Gastrocnemius medialis (tissue), 4 donors: ENCODE measurements at regions not wholly inside any gene's neighbourhood (a gene's known extent, or its start where the extent isn't known, plus 50 kb on each side); places are given as distances from the start of the nearest gene placed in this dataset.

Experiments used
- POLR2A ChIP-seq, 2 donors: fragments of 450-650 bp; IDR thresholded peaks; one replicate each; pipeline ENCODE4 v1.6.1; 2017; ENCODE audit warnings: antibody characterized with exemption in 2 of 2, mild to moderate bottlenecking in 2 of 2, moderate library complexity in 2 of 2
- TF ChIP-seq, protein P1 (sequence below), 5 experiments: fragments of 450-650 bp in 3 of 5; fragments of 200-600 bp in 2 of 5; sonication (generic) in 2 of 5; IDR thresholded peaks in 4 of 5; conservative IDR thresholded peaks in 1 of 5; 1 replicate in 4 of 5; 2 replicates in 1 of 5; pipeline ENCODE4 v1.5.1; 2016 to 2019; ENCODE audit warnings: antibody characterized with exemption in 5 of 5, mild to moderate bottlenecking in 3 of 5, moderate library complexity in 3 of 5

- TF ChIP-seq, protein P1, sequence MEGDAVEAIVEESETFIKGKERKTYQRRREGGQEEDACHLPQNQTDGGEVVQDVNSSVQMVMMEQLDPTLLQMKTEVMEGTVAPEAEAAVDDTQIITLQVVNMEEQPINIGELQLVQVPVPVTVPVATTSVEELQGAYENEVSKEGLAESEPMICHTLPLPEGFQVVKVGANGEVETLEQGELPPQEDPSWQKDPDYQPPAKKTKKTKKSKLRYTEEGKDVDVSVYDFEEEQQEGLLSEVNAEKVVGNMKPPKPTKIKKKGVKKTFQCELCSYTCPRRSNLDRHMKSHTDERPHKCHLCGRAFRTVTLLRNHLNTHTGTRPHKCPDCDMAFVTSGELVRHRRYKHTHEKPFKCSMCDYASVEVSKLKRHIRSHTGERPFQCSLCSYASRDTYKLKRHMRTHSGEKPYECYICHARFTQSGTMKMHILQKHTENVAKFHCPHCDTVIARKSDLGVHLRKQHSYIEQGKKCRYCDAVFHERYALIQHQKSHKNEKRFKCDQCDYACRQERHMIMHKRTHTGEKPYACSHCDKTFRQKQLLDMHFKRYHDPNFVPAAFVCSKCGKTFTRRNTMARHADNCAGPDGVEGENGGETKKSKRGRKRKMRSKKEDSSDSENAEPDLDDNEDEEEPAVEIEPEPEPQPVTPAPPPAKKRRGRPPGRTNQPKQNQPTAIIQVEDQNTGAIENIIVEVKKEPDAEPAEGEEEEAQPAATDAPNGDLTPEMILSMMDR (IDR thresholded peaks at IDR 0.05 in 4 of 5, conservative IDR thresholded peaks at IDR 0.05 in 1 of 5): no peak
- TF ChIP-seq POLR2A (IDR thresholded peaks at IDR 0.05): no peak
Observed at GRCh38 chr4:59973492-59973891, 1226.6 kb upstream of the ADGRL3 start.
